AML-193 (cell line): ENCODE measurements at regions not wholly inside any gene's neighbourhood (a gene's known extent, or its start where the extent isn't known, plus 50 kb on each side); places are given as distances from the start of the nearest gene placed in this dataset.
A peak's percentile ranks its signal among the peaks of the same experiment; 100 is the strongest.
"Not testable (repeated sequence)": the region's sequence is repeated elsewhere in the genome, so short reads cannot be mapped to it uniquely, and the experiment has no call there.

ENCODE experiments used
- DNase-seq, 2 experiments: peaks; one replicate each; lab custom pipeline; 2025; lab: John Stamatoyannopoulos, UW

- no peak for DNase-seq
Observed at GRCh38 chr6:15132854-15133670, 112.8 kb upstream of the JARID2 start.

DNA sequence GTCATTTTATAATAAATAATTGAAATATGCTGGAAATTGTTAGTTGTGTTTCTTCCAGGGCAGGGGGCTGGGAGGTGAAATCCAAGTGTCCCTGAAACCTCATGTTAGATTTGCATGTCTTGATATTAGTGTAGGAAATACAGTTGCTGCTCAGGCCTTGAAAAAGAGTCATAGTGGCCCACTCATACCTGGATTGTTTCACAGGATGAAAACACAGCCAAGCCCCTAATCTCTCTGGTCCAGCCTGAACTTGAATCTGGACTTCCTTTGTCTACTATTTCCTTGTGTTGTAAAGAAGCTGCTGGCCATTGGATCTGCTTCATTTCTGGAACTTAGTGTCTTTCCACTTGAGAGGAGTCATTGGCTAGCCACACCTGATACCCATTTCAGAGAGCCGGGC lies 108.8 kb upstream of the JARID2 start:
- no peak for DNase-seq

- no peak for DNase-seq
Observed at GRCh38 chr6:15143086-15143485, 102.8 kb upstream of the JARID2 start.

GRCh38 chr6:15143540-15143939 lies 102.3 kb upstream of the JARID2 start:
- DNase-seq: no peak

- peak in 1 of 2 experiments; percentile 23 for DNase-seq
Observed at GRCh38 chr6:15145821-15146220, 100.0 kb upstream of the JARID2 start.

DNA sequence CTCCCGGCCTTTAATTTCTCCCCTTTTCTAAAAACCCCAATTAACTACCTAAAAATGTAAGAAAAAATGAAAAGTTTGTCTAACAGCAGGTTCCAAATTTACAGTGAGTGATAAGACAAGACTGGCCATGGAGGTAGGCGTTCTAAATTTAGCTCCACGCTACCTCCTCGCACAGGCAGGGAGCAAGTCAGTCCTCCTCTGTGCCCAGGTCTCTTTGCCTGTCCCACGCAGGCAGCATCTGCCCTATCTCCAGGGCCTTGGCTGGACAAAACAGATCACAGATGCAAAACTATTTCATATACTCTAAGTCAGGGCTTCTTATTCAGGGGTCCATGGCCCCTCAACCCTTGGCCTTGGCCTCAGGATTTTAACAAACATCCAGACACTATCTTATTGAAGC lies 98.0 kb upstream of the JARID2 start:
- no peak for DNase-seq

DNA sequence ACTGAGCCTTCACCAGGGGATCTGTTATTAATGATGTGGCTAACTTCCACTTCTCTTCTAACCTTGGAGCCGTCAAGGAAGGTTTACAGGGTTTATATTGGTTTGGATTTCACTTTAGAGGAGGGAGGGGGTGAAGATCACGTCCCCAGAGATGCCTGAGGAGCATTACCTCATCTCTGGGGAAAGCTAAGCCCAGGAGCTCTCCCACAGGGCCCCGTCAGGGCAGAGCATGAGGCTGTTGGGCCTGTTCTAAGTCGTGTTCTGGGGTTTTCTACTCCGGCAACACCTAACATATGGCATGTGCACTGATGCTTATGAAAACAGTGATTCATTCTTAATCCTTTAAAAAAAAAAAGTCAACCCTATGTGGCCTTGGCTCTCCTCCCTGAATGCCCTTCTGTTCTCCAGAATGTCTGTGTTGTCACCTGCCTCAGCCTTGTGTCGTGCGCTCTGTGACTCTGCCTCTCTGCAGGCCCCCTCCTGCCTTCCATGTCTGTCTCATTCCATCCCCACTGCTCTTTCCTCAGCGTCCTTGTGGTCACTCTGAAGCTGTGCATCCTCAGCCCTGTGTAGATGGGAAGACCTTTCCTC lies 97.4 kb upstream of the JARID2 start:
- no peak for DNase-seq

- no peak for DNase-seq
Observed at GRCh38 chr6:15150207-15150606, 95.7 kb upstream of the JARID2 start.

GRCh38 chr6:15152700-15153099 lies 93.2 kb upstream of the JARID2 start:
- no peak for DNase-seq

GRCh38 chr6:15153191-15153590 lies 92.7 kb upstream of the JARID2 start:
- no peak for DNase-seq

GRCh38 chr6:15157479-15157878 lies 88.4 kb upstream of the JARID2 start:
- DNase-seq: no peak

DNA sequence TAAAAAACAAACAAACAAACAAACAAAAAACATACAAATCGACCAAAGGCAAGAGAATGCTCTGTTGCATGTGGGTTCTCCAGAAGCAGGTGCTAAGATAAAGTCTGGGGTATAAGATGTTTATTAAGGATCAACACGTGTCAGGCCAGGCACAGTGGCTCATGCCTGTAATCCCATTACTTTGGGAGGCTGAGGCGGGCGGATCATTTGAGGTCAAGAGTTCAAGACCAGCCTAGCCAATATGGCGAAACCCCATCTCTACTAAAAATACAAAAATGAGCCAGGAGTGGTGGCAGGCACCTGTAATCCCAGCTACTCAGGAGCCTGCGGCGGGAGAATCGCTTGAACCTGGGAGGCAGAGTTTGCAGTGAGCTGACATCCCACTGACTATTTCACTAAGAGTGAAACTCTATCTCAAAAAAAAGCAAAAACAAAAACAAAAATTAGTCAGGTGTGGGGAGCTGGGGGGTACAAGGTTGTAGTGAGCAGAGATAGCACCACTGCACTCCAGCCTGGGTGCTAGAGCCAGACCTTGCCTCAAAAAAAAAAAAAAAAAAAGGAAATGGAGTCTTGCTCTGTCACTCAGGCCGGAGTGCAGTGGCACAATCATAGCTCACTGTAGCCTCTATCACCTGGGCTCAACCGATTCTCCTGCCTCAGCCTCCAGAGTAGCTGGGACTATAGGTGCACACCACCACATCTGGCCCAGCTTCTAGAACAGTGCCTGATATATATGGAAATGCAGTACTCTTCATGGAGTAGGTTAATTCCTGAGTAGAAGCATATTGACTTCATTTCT lies 86.8 kb upstream of the JARID2 start:
- DNase-seq: no peak

DNA sequence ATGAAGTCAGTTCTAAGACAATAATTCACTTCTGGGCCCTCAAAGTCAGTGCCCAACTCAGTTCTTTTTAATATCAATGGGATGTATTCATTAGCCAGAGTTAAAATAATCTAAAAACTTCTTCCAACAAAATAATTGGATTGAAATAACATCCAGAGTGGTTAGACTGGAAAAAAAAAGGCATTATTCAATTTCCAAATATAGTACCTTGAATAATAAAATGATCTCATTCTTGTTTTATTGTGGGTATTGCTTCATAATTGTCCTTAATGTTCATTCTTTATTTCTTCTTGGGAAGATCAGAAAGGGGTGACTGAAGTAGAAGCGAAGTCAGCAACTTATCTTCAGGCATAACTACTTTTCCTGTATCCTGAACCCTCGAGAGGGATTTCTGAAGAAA lies 85.1 kb upstream of the JARID2 start:
- no peak for DNase-seq

- not testable (repeated sequence) for DNase-seq
Observed at GRCh38 chr6:15164855-15165254, 81.0 kb upstream of the JARID2 start.

DNA sequence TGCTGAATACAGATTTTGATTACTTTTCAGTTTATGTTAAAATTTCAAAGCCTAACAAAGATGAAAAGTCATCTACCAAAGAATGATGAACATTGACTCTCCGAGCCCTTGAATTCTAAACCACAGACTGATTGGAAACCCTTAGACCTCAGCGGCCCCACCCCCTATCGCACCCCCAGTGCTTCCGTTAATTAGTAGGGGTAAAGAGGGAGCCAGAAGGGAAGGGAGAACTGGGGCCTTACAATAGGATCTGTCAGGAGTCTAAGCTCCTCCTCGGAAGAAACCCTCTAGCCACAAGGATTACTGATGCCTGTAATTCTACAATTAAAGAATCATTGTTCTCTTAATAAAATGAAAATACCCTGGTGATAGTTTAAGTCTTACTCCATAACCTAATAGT lies 79.7 kb upstream of the JARID2 start:
- no peak for DNase-seq

DNA sequence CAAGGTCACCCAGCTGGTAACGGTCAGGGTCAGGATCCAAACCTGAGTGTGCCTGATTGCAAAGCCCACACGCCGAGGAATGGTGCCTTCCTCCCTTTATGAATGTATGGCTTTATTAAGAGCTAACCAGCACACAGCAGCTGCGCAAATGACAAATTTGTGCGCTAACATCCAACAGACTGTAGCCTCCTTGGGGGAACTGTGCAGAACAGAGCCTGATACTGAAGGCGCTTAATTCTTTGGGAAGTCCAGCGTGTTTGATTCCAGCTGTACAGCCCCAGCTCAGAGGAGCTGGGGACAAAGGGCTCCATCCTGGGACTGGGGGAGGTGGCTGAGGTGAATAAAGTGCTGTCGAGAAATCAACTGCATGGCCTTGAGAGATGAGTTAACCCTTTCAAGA lies 75.7 kb upstream of the JARID2 start:
- DNase-seq: no peak

DNA sequence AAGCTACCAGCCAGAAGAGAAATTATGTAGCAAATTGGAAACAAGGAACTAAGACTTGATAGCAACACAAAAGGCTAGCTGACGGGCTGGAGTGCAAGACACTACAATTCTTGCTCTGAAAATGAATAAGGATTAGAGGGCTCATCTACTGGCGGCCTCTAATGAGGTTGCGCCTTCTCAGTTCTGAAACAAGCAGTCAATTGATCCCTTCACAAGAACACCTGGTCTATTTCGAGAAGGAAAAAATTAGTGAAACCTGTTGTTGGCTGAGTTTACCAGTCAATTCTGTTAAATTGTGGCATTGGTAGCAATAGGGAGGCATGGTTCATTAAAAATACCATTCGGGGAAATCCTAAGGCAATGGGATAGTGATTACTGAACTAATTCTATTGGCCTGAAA lies 74.8 kb upstream of the JARID2 start:
- no peak for DNase-seq

- DNase-seq: no peak
Observed at GRCh38 chr6:15176816-15177370, 69.0 kb upstream of the JARID2 start.

DNA sequence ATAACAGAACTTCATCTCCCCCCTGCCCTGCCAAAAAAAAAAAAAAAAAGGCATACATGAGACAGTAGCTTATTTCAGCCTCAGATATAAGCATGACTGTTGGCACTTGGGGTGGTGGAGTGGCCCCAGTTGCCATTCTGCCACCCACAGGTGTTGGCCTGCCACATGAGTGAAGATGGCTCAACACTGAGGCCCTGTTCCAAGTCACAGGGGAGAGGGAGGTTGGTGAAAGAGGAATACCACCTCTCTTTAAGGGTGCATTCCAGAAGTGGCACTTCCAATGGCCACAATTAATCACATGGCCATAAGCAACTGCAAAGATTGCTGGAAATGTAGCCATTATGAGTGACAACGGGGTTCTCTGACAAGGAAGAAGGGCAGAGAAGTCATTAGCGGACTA lies 61.9 kb upstream of the JARID2 start:
- DNase-seq: no peak

DNA sequence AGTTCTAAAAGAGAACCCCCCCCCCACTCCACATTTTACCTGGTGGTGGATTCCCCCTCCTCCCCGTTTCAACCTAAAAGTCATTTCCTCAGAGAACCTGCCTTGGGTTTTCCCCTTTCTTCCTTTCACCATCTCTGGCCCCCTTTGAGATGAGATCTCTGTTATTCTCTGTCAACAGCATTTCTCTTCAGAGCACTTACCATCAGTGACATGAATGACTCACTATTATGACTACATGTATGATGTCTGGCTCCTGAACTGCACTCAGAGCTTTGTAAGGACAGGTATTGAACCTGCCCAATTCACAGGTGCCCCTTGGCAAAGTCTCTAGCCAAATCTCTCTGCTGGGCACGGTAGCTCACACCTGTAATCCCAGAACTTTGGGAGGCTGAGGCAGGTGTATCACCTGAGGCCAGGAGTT lies 61.4 kb upstream of the JARID2 start:
- no peak for DNase-seq

- not testable (repeated sequence) for DNase-seq
Observed at GRCh38 chr6:15185111-15185510, 60.8 kb upstream of the JARID2 start.

- DNase-seq: peak; percentile 30 to 39
Observed at GRCh38 chr6:15193451-15193850, 52.4 kb upstream of the JARID2 start.

DNA sequence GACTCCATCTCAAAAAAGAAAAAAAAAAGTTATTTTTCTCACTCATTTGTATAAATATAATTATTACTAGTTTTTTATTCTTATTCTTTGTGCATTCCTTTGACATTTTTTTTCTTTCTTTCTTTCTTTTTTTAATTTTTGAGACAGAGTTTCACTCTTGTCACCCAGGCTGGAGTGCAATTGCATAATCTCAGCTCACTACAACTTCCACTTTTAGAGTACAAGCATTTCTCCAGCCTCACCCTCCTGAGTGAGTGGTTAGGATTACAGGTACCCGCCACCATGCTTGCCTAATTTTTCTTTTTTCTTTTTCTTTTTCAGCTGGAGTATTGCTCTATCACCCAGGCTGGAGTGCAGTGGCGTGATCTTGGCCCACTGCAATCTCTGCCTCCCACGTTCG lies 51.4 kb upstream of the JARID2 start:
- DNase-seq: peak; percentile 85 to 91
